Natural killer cell (primary cell): ENCODE measurements at regions not wholly inside any gene's neighbourhood (a gene's known extent, or its start where the extent isn't known, plus 50 kb on each side); places are given as distances from the start of the nearest gene placed in this dataset.

Experiments
- ATAC-seq, 3 donors: fragments of 150-1000 bp in 2 of 3; fragments of 200-7000 bp in 1 of 3; cut with Tn5 transposase; 1 replicate in 1 of 3; 2 replicates in 2 of 3; pipeline ENCODE4 v1.10.0; 2021; ENCODE audit warnings: mild to moderate bottlenecking in 2 of 3, moderate library complexity in 2 of 3
- DNase-seq, 2 donors: peaks; one replicate each; pipeline versions ENCODE4 v3.0.0 to v3.0.0-alpha.2; 2013 to 2021; ENCODE audit warnings: mixed read lengths in 1 of 2
- H3K27ac ChIP-seq: one replicate; pipeline ENCODE4 v1.5.1; 2013; ENCODE audit warnings: mild to moderate bottlenecking, low read length
- H3K27me3 ChIP-seq: one replicate; pipeline ENCODE4 v1.6.1; 2013; ENCODE audit warnings: low read length; ENCODE audit not compliant: control insufficient read depth, insufficient read depth
- H3K36me3 ChIP-seq: one replicate; pipeline ENCODE4 v1.6.1; 2013; ENCODE audit warnings: low read length; ENCODE audit not compliant: control insufficient read depth, insufficient read depth
- H3K4me1 ChIP-seq: one replicate; pipeline ENCODE4 v1.6.1; 2013; ENCODE audit warnings: low read length; ENCODE audit not compliant: control insufficient read depth, insufficient read depth
- H3K4me3 ChIP-seq: one replicate; pipeline ENCODE4 v1.5.1; 2013; ENCODE audit warnings: low read length
- H3K9me3 ChIP-seq: one replicate; pipeline ENCODE4 v1.6.1; 2013; ENCODE audit warnings: low read length; ENCODE audit not compliant: control insufficient read depth, insufficient read depth
- H3K27ac Mint-ChIP-seq, 2 donors: one replicate each; pipeline ENCODE4 v1.8.0; 2022; ENCODE audit warnings: mild to moderate bottlenecking in 2 of 2, mixed read lengths in 2 of 2, moderate library complexity in 1 of 2
- H3K27me3 Mint-ChIP-seq, 2 donors: one replicate each; pipeline ENCODE4 v1.8.0; 2022; ENCODE audit warnings: low read depth in 2 of 2, mixed read lengths in 2 of 2
- H3K36me3 Mint-ChIP-seq: one replicate; pipeline ENCODE4 v1.8.0; 2022; ENCODE audit warnings: mixed read lengths
- H3K4me1 Mint-ChIP-seq, 2 donors: one replicate each; pipeline ENCODE4 v1.8.0; 2022; ENCODE audit warnings: mixed read lengths in 2 of 2
- H3K4me3 Mint-ChIP-seq: one replicate; pipeline ENCODE4 v1.8.0; 2022; ENCODE audit warnings: mild to moderate bottlenecking, moderate library complexity, mixed read lengths
- H3K9me3 Mint-ChIP-seq, 2 donors: one replicate each; pipeline ENCODE4 v1.8.0; 2022; ENCODE audit warnings: mixed read lengths in 2 of 2
- CTCF ChIP-seq: fragments of 200-600 bp; IDR thresholded peaks from one replicate; pipeline ENCODE4 v1.8.0; 2022; ENCODE audit warnings: antibody characterized with exemption
- WGBS: methylation state at CpG from one replicate; pipeline ENCODE4 v1.1.7; 2013; ENCODE audit warnings: missing lambda C conversion rate; ENCODE audit not compliant: insufficient coverage; 5-methylcytosine and 5-hydroxymethylcytosine counted together
- intact Hi-C: fragments of 100-400 bp; cut with micrococcal nuclease; formaldehyde crosslinking; loops from one replicate; pipeline ENCODE4 v1.14.2; 2022

GRCh38 chr2:238739668-238740067 is 108.2 kb upstream of the TWIST2 start:
- TF ChIP-seq CTCF: no peak
- Mint-ChIP-seq H3K9me3 (no peaks in the 10 kb centered on the region), H3K4me3 (no peak overlapping the region), H3K4me1 (no peaks in the 10 kb centered on the region), H3K27me3 (peaks cover 18 to 48% of the 10 kb centered on the region in 2 donors), H3K27ac (no peak overlapping the region), H3K36me3 (no peaks in the 10 kb centered on the region)
- WGBS: 62% methylated on average over 5 of the region's 5 CpGs
- ATAC-seq: no peak
- DNase-seq: no peak
- Histone ChIP-seq H3K9me3 (no peaks in the 10 kb centered on the region), H3K4me3 (no peak overlapping the region), H3K27me3 (no peaks in the 10 kb centered on the region), H3K36me3 (no peaks in the 10 kb centered on the region), H3K4me1 (no peaks in the 10 kb centered on the region), H3K27ac (no peak overlapping the region)
- intact Hi-C loops: no loop called here

GRCh38 chr2:238741277-238741676 is 106.6 kb upstream of the TWIST2 start:
- no peak for TF ChIP-seq CTCF
- H3K27me3 ChIP-seq: no peaks in the 10 kb centered on the region
- H3K36me3 Mint-ChIP-seq: no peaks in the 10 kb centered on the region
- no peak overlapping the region for H3K4me3 ChIP-seq
- H3K27ac ChIP-seq: no peak overlapping the region
- H3K4me1 Mint-ChIP-seq: no peaks in the 10 kb centered on the region
- ATAC-seq (no peak), DNase-seq (no peak)
- peaks cover 15 to 36% of the 10 kb centered on the region in 2 donors for H3K27me3 Mint-ChIP-seq
- intact Hi-C loops: no loop called here
- H3K36me3 ChIP-seq: no peaks in the 10 kb centered on the region
- no peak overlapping the region for H3K27ac Mint-ChIP-seq
- no peak overlapping the region for H3K4me3 Mint-ChIP-seq
- no peaks in the 10 kb centered on the region for H3K4me1 ChIP-seq
- no peaks in the 10 kb centered on the region for H3K9me3 ChIP-seq
- 86% methylated on average over 2 of the region's 2 CpGs for WGBS
- H3K9me3 Mint-ChIP-seq: no peaks in the 10 kb centered on the region

GRCh38 chr2:238742066-238742465 is 105.8 kb upstream of the TWIST2 start:
- H3K36me3 ChIP-seq: no peaks in the 10 kb centered on the region
- WGBS: 66% methylated on average over 3 of the region's 3 CpGs
- no peaks in the 10 kb centered on the region for H3K9me3 ChIP-seq
- DNase-seq (no peak), ATAC-seq (no peak)
- H3K27me3 ChIP-seq: no peaks in the 10 kb centered on the region
- no peak overlapping the region for H3K27ac ChIP-seq
- no peak for TF ChIP-seq CTCF
- Mint-ChIP-seq H3K9me3 (no peaks in the 10 kb centered on the region), H3K4me3 (no peak overlapping the region), H3K27ac (no peak overlapping the region), H3K4me1 (no peaks in the 10 kb centered on the region), H3K36me3 (no peaks in the 10 kb centered on the region), H3K27me3 (peaks cover 13 to 28% of the 10 kb centered on the region in 2 donors)
- H3K4me1 ChIP-seq: no peaks in the 10 kb centered on the region
- no peak overlapping the region for H3K4me3 ChIP-seq
- intact Hi-C loops: no loop called here

GRCh38 chr2:238742664-238743063 is 105.2 kb upstream of the TWIST2 start:
- no peak overlapping the region for H3K27ac Mint-ChIP-seq
- H3K27me3 Mint-ChIP-seq: peaks cover 7 to 22% of the 10 kb centered on the region in 2 donors

More at GRCh38 chr2:238742664-238743063, 105.2 kb upstream of the TWIST2 start:
- H3K4me1 Mint-ChIP-seq: no peaks in the 10 kb centered on the region
- WGBS: 76% methylated on average over 8 of the region's 8 CpGs
- Histone ChIP-seq H3K36me3 (no peaks in the 10 kb centered on the region), H3K4me1 (no peaks in the 10 kb centered on the region), H3K9me3 (no peaks in the 10 kb centered on the region), H3K27me3 (no peaks in the 10 kb centered on the region), H3K27ac (no peak overlapping the region), H3K4me3 (no peak overlapping the region)
- H3K36me3 Mint-ChIP-seq: no peaks in the 10 kb centered on the region
- no peak for ATAC-seq
- TF ChIP-seq CTCF: no peak
- H3K4me3 Mint-ChIP-seq: no peak overlapping the region
- intact Hi-C loops: no loop called here
- no peaks in the 10 kb centered on the region for H3K9me3 Mint-ChIP-seq
- DNase-seq: no peak
